Neuronal stem cell (in vitro differentiated cells): ENCODE measurements at regions not wholly inside any gene's neighbourhood (a gene's known extent, or its start where the extent isn't known, plus 50 kb on each side); places are given as distances from the start of the nearest gene placed in this dataset.

Source experiments
- DNase-seq: peaks from one replicate; pipeline ENCODE4 v3.0.0-alpha.2; 2013; ENCODE audit warnings: low spot score
- H2AFZ ChIP-seq: one replicate; pipeline ENCODE4 v1.6.1; 2013; ENCODE audit warnings: mild to moderate bottlenecking, low read length, inconsistent platforms
- H2AK5ac ChIP-seq: 2 replicates; pipeline ENCODE4 v1.6.1; 2013; ENCODE audit warnings: low read depth, mild to moderate bottlenecking, inconsistent platforms, low read length, moderate library complexity, mixed read lengths
- H2BK120ac ChIP-seq: 2 replicates; pipeline ENCODE4 v1.6.1; 2013; ENCODE audit warnings: low read depth, mild to moderate bottlenecking, inconsistent platforms, low read length, moderate library complexity, mixed read lengths
- H2BK12ac ChIP-seq: one replicate; pipeline ENCODE4 v1.6.1; 2013; ENCODE audit warnings: low read length, inconsistent platforms
- H2BK15ac ChIP-seq: 2 replicates; pipeline ENCODE4 v1.6.1; 2013; ENCODE audit warnings: mild to moderate bottlenecking, low read length, inconsistent platforms, mixed read lengths
- H2BK5ac ChIP-seq: one replicate; pipeline ENCODE4 v1.6.1; 2013; ENCODE audit warnings: inconsistent platforms, mild to moderate bottlenecking, low read length, moderate library complexity
- H3K14ac ChIP-seq: one replicate; pipeline ENCODE4 v1.6.1; 2013; ENCODE audit warnings: low read length, inconsistent platforms
- H3K18ac ChIP-seq: 2 replicates; pipeline ENCODE4 v1.6.1; 2013; ENCODE audit warnings: low read length, inconsistent platforms
- H3K23ac ChIP-seq: 2 replicates; pipeline ENCODE4 v1.6.1; 2013; ENCODE audit warnings: low read depth, mild to moderate bottlenecking, mixed read lengths, low read length, inconsistent platforms; ENCODE audit not compliant: poor library complexity
- H3K27ac ChIP-seq: replicated peaks from 3 replicates; pipeline ENCODE4 v1.5.1; 2013; ENCODE audit warnings: low read length, inconsistent platforms
- H3K27me3 ChIP-seq, 3 experiments: 2 replicates each; pipeline ENCODE4 v1.6.1; 2013; ENCODE audit warnings: low read length in 3 of 3, mild to moderate bottlenecking in 2 of 3, inconsistent platforms in 1 of 3, low read depth in 1 of 3, mixed read lengths in 1 of 3, moderate library complexity in 1 of 3; ENCODE audit not compliant: control insufficient read depth in 3 of 3, insufficient read depth in 3 of 3
- H3K36me3 ChIP-seq, 2 donors: replicated peaks in 1 of 2; 2 replicates each; pipeline ENCODE4 v1.6.1; 2013; ENCODE audit warnings: low read length in 2 of 2; ENCODE audit not compliant: control insufficient read depth in 2 of 2, insufficient read depth in 2 of 2
- H3K4ac ChIP-seq: 2 replicates; pipeline ENCODE4 v1.6.1; 2013; ENCODE audit warnings: inconsistent platforms, mild to moderate bottlenecking, low read length, moderate library complexity
- H3K4me1 ChIP-seq, 2 donors: 1 replicate in 1 of 2; 2 replicates in 1 of 2; pipeline ENCODE4 v1.6.1; 2013; ENCODE audit warnings: low read length in 2 of 2, low read depth in 1 of 2; ENCODE audit not compliant: control insufficient read depth in 2 of 2, insufficient read depth in 1 of 2
- H3K4me2 ChIP-seq: one replicate; pipeline ENCODE4 v1.6.1; 2013; ENCODE audit warnings: mild to moderate bottlenecking, low read length, inconsistent platforms; ENCODE audit not compliant: insufficient read depth, poor library complexity, severe bottlenecking
- H3K4me3 ChIP-seq, 2 donors: 2 replicates each; pipeline ENCODE4 v1.5.1; 2013; ENCODE audit warnings: low read length in 2 of 2, mild to moderate bottlenecking in 2 of 2, inconsistent platforms in 1 of 2, moderate library complexity in 1 of 2
- H3K79me1 ChIP-seq: one replicate; pipeline ENCODE4 v1.6.1; 2013; ENCODE audit warnings: low read depth, mild to moderate bottlenecking, inconsistent platforms, low read length, moderate library complexity
- H3K9ac ChIP-seq: one replicate; pipeline ENCODE4 v1.6.1; 2013; ENCODE audit warnings: mild to moderate bottlenecking, low read depth, low read length, inconsistent platforms; ENCODE audit not compliant: poor library complexity
- H3K9me3 ChIP-seq, 2 donors: replicated peaks in 1 of 2; 2 replicates each; pipeline versions ENCODE3 to v1.6.1; 2013; ENCODE audit warnings: low read length in 2 of 2, mild to moderate bottlenecking in 2 of 2, inconsistent platforms in 1 of 2, low read depth in 1 of 2, mixed read lengths in 1 of 2, moderate library complexity in 1 of 2; ENCODE audit not compliant: control insufficient read depth in 2 of 2, insufficient read depth in 1 of 2
- H4K8ac ChIP-seq: one replicate; pipeline ENCODE4 v1.6.1; 2013; ENCODE audit warnings: low read depth, mild to moderate bottlenecking, inconsistent platforms, low read length, moderate library complexity
- H4K91ac ChIP-seq: one replicate; pipeline ENCODE4 v1.6.1; 2013; ENCODE audit warnings: low read length, low read depth, mild to moderate bottlenecking, inconsistent platforms; ENCODE audit not compliant: poor library complexity
- WGBS, 2 donors: extraction: QIAGEN DNeasy Blood & Tissue Kit; methylation state at CpG; one replicate each; pipeline ENCODE4 v1.1.7; 2013; ENCODE audit warnings: missing lambda C conversion rate in 2 of 2, mixed read lengths in 1 of 2; ENCODE audit not compliant: insufficient read length in 2 of 2, insufficient replicate concordance in 1 of 2; ENCODE audit errors: extremely low coverage in 2 of 2; 5-methylcytosine and 5-hydroxymethylcytosine counted together

DNA sequence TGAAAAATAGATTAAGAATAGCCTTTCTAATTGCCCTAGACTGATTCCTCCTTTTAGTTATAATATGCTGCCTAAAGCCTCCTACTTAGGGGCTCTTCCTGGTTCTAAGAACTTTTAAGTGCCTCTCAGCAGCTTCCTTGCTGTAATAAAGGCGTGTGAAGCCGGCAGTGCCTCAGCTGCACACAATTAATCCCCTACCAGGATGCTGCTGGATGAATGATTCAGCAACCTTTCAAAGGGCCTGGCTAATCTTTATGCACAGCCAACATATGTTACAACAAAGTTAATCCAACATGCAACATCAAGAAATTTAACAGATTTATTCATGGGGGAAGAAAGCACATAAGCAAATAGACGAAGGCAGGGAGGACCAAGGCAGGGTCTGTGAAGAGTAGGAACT, 145.2 kb downstream of the PMP22 start:
- DNase-seq, result peak; percentile 30
- Histone ChIP-seq H3K27ac (peak overlapping the region; percentile 45), H3K9me3 (peaks cover 1 to 5% of the 10 kb centered on the region in 2 donors), H3K14ac (no peak overlapping the region), H3K27me3 (peaks cover 0 to 5% (median 0%) of the 10 kb centered on the region in 3 experiments), H3K4me3 (no peak overlapping the region), H3K9ac (no peak overlapping the region), H2BK5ac (no peak overlapping the region), H3K4me2 (no peak overlapping the region), H3K23ac (no peak overlapping the region), H3K18ac (no peak overlapping the region), H4K91ac (no peak overlapping the region), H3K36me3 (no peaks in the 10 kb centered on the region), H4K8ac (no peak overlapping the region), H2AFZ (no peak overlapping the region), H2AK5ac (no peak overlapping the region), H2BK12ac (no peak overlapping the region), H3K4me1 (peaks cover 6 to 7% of the 10 kb centered on the region in 2 donors), H2BK15ac (no peak overlapping the region), H3K79me1 (no peaks in the 10 kb centered on the region), H2BK120ac (no peak overlapping the region), H3K4ac (no peak overlapping the region)
- no CpG with 5 or more reads among the region's 3 CpGs for WGBS, 2 donors

GRCh38 chr17:15117239-15117638, 147.9 kb downstream of the PMP22 start:
- Histone ChIP-seq H2BK120ac (no peak overlapping the region), H2BK12ac (no peak overlapping the region), H2AFZ (no peak overlapping the region), H2BK15ac (no peak overlapping the region), H3K4me2 (no peak overlapping the region), H3K9ac (no peak overlapping the region), H3K79me1 (no peaks in the 10 kb centered on the region), H3K27me3 (peaks cover 0 to 4% (median 0%) of the 10 kb centered on the region in 3 experiments), H3K9me3 (peaks cover 1 to 8% of the 10 kb centered on the region in 2 donors), H4K91ac (no peak overlapping the region), H3K4ac (no peak overlapping the region), H2AK5ac (no peak overlapping the region), H3K36me3 (no peaks in the 10 kb centered on the region), H3K4me1 (peaks cover 7 to 10% of the 10 kb centered on the region in 2 donors), H3K4me3 (no peak overlapping the region), H2BK5ac (no peak overlapping the region), H4K8ac (no peak overlapping the region), H3K27ac (no peak overlapping the region), H3K14ac (no peak overlapping the region), H3K18ac (no peak overlapping the region), H3K23ac (no peak overlapping the region)
- no peak for DNase-seq
- no CpG with 5 or more reads among the region's 2 CpGs for WGBS, 2 donors

GRCh38 chr17:15112846-15113617, 152.1 kb downstream of the PMP22 start:
- H2BK12ac ChIP-seq, result no peak overlapping the region
- no peak overlapping the region for H3K23ac ChIP-seq
- H3K27ac ChIP-seq, result no peak overlapping the region
- no peak overlapping the region for H2BK5ac ChIP-seq
- no peaks in the 10 kb centered on the region for H3K79me1 ChIP-seq
- H3K9me3 ChIP-seq, result peaks cover 1 to 8% of the 10 kb centered on the region in 2 donors
- H3K14ac ChIP-seq, result no peak overlapping the region
- H3K27me3 ChIP-seq, result peaks cover 0 to 4% (median 0%) of the 10 kb centered on the region in 3 experiments
- H2AK5ac ChIP-seq, result no peak overlapping the region
- H2BK15ac ChIP-seq, result no peak overlapping the region
- H3K4me2 ChIP-seq, result no peak overlapping the region
- no peak overlapping the region for H3K18ac ChIP-seq
- no CpG with 5 or more reads among the region's 13 CpGs for WGBS, 2 donors
- H2AFZ ChIP-seq, result peak overlapping the region; percentile 71
- DNase-seq, result no peak
- no peak overlapping the region for H2BK120ac ChIP-seq
- H4K8ac ChIP-seq, result no peak overlapping the region
- H4K91ac ChIP-seq, result no peak overlapping the region
- H3K4me1 ChIP-seq, result peaks cover 1 to 6% of the 10 kb centered on the region in 2 donors
- H3K4me3 ChIP-seq, result no peak overlapping the region
- H3K9ac ChIP-seq, result no peak overlapping the region
- H3K4ac ChIP-seq, result no peak overlapping the region
- no peaks in the 10 kb centered on the region for H3K36me3 ChIP-seq

DNA sequence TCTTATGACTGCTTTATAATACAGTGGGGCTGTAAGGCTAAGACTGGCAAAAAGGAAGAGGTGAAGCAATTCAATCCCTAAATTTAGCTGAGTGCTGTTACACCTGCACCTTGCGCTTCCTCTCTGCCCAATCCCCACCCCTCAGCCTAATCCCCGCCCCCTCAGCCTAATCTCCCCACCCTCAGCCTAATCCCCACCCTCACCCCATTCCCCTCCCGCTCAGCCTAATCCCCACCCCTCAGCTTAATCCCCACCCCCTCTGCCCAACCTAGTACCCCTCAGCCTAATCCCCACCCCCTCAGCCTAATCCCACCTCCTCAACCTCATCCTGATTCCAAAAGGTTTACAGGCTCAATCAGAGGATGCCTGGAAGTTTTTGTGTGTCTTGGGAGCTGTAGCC, 155.5 kb downstream of the PMP22 start:
- Histone ChIP-seq H3K9ac (no peak overlapping the region), H3K4ac (no peak overlapping the region), H4K8ac (no peak overlapping the region), H3K18ac (no peak overlapping the region), H3K36me3 (no peaks in the 10 kb centered on the region), H2AK5ac (no peak overlapping the region), H4K91ac (no peak overlapping the region), H3K4me2 (no peak overlapping the region), H3K23ac (no peak overlapping the region), H3K27ac (no peak overlapping the region), H3K9me3 (peaks cover 0 to 2% of the 10 kb centered on the region in 2 donors), H2AFZ (no peak overlapping the region), H3K79me1 (no peaks in the 10 kb centered on the region), H2BK5ac (no peak overlapping the region), H3K4me3 (no peak overlapping the region), H3K4me1 (peaks cover 1 to 7% of the 10 kb centered on the region in 2 donors), H2BK120ac (no peak overlapping the region), H3K27me3 (peaks cover 0 to 4% (median 0%) of the 10 kb centered on the region in 3 experiments), H2BK12ac (no peak overlapping the region), H2BK15ac (no peak overlapping the region), H3K14ac (no peak overlapping the region)
- DNase-seq, result no peak
- no CpG with 5 or more reads among the region's 3 CpGs for WGBS, 2 donors
